ENCODE measurements at regions not wholly inside any gene's neighbourhood (a gene's known extent, or its start where the extent isn't known, plus 50 kb on each side); places are given as distances from the start of the nearest gene placed in this dataset.
"Not testable (repeated sequence)": the region's sequence is repeated elsewhere in the genome, so short reads cannot be mapped to it uniquely, and the experiment has no call there.

GRCh38 chr5:82447913-82448312, 169.8 kb upstream of the RPS23 start:
- H3K4me3 ChIP-seq (replicated peaks; ENCODE audit: low read depth, low read length) = no peak overlapping the region
- no peak for DNase-seq (ENCODE audit: extremely low read depth, low read depth)
- TF ChIP-seq, protein P1, sequence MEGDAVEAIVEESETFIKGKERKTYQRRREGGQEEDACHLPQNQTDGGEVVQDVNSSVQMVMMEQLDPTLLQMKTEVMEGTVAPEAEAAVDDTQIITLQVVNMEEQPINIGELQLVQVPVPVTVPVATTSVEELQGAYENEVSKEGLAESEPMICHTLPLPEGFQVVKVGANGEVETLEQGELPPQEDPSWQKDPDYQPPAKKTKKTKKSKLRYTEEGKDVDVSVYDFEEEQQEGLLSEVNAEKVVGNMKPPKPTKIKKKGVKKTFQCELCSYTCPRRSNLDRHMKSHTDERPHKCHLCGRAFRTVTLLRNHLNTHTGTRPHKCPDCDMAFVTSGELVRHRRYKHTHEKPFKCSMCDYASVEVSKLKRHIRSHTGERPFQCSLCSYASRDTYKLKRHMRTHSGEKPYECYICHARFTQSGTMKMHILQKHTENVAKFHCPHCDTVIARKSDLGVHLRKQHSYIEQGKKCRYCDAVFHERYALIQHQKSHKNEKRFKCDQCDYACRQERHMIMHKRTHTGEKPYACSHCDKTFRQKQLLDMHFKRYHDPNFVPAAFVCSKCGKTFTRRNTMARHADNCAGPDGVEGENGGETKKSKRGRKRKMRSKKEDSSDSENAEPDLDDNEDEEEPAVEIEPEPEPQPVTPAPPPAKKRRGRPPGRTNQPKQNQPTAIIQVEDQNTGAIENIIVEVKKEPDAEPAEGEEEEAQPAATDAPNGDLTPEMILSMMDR (IDR thresholded peaks at IDR 0.05; ENCODE audit: low read depth, low read length, missing control alignments) = no peak

- DNase-seq (ENCODE audit: extremely low read depth, low read depth) = no peak
- TF ChIP-seq, protein P1 (IDR thresholded peaks at IDR 0.05; ENCODE audit: low read depth, low read length, missing control alignments) = no peak
These were observed 168.7 kb upstream of the RPS23 start for GRCh38 chr5:82446809-82447208.

DNA sequence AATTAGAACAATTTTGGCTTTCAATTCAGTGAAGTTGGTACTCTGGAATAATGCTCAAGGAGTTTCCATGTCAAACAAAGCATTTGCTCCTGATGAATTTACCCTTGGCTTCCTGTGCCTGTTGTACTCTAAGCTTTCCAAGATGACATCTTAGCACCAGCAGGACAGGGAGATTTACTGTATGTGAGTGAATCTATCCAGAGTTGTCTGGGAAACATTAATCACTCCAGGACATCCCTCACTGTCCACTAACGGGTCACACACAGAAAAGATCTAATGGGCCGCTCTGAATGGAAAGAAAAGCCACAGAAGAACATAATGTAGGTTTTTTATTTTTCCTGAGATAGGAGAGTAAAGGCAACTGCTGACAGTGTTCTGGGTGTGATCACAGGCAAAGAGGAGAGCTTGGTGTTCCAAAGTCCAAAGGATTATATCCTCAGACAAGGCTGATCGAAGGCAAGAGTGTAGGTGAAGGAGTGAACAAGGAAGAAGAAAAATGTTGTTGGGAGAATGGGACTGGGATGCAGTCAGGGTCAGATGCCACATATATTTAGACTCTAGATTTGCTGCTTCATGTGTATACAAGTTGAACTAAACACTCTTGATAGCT, 167.7 kb upstream of the RPS23 start:
- DNase-seq (ENCODE audit: extremely low read depth, low read depth) = no peak
- no peak overlapping the region for H3K4me3 ChIP-seq (replicated peaks; ENCODE audit: low read depth, low read length)
- TF ChIP-seq, protein P1 (IDR thresholded peaks at IDR 0.05; ENCODE audit: low read depth, low read length, missing control alignments) = no peak

More at GRCh38 chr5:82446809-82447208, 168.7 kb upstream of the RPS23 start:
- H3K4me3 ChIP-seq (replicated peaks; ENCODE audit: low read depth, low read length) = no peak overlapping the region

DNA sequence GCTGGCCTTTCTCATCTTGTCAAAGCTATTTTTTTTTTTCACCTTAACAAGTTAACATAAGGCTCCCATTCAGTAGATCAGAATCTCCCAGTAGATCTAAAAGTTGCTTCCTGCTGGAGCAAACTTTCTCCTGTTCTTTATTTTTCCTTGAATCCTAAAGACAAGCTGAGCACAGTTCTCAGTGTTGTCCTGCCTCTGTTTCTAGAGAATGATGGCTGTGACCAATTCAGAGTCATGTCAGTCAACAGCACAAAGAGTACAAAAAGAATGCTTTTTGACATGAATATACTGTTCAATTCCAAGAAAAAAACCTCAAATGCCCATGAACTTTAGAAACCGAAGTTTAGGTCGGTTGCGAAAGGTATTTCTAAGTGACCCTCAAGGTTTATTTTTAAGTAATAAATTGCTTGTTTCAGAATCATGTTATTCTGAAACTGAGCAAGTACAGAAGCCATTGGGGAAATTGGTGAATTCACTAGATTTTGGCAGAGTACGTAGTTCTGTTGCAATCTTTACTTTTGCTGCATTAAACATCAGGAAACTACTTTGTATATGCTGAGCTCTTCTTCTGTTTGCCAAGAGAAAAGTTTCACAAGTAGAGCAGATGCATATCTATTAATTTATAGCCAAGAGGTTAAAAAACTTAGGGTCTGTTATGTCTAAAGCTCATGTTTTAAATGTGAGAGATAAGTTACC, 161.7 kb upstream of the RPS23 start:
- no peak overlapping the region for H3K4me3 ChIP-seq (replicated peaks; ENCODE audit: low read depth, low read length)
- no peak for DNase-seq (ENCODE audit: extremely low read depth, low read depth)
- TF ChIP-seq, protein P1 (IDR thresholded peaks at IDR 0.05; ENCODE audit: low read depth, low read length, missing control alignments) = no peak

- H3K4me3 ChIP-seq (replicated peaks; ENCODE audit: low read depth, low read length); DNase-seq (ENCODE audit: extremely low read depth, low read depth): not testable (repeated sequence)
These were observed 159.4 kb upstream of the RPS23 start for GRCh38 chr5:82437565-82437964.

- no peak for DNase-seq (ENCODE audit: extremely low read depth, low read depth)
- TF ChIP-seq, protein P1 (IDR thresholded peaks at IDR 0.05; ENCODE audit: low read depth, low read length, missing control alignments) = no peak
- no peak overlapping the region for H3K4me3 ChIP-seq (replicated peaks; ENCODE audit: low read depth, low read length)
These were observed 158.1 kb upstream of the RPS23 start for GRCh38 chr5:82436291-82436690.

DNA sequence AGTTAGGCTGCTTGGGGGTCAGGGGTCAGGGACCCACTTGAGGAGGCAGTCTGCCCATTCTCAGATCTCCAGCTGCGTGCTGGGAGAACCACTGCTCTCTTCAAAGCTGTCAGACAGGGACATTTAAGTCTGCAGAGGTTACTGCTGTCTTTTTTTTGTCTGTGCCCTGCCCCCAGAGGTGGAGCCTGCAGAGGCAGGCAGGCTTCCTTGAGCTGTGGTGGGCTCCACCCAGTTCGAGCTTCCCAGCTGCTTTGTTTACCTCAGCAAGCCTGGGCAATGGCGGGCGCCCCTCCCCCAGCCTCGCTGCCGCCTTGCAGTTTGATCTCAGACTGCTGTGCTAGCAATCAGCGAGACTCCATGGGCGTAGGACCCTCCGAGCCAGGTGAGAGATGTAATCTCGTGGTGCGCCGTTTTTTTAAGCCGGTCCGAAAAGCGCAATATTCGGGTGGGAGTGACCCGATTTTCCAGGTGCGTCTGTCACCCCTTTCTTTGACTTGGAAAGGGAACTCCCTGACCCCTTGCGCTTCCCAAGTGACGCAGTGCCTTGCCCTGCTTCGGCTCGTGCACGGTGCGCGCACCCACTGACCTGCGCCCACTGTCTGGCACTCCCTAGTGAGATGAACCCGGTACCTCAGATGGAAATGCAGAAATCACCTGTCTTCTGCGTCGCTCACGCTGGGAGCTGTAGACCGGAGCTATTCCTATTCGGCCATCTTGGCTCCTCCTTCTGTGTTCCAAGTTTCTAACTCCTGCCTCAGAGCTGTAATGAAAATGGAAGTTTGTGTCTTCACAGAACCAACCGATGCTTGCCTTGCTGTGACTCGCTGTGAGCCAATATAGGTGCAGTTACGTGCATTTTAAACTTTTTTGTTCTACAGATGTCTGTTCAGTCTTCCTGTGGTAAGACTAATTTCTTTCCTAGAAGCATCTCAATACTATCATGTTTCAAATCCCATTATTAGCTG, 156.8 kb upstream of the RPS23 start:
- not testable (repeated sequence) for H3K4me3 ChIP-seq (replicated peaks; ENCODE audit: low read depth, low read length); DNase-seq (ENCODE audit: extremely low read depth, low read depth)
